Esophagus muscularis mucosa (tissue), 4 donors: ENCODE measurements at regions not wholly inside any gene's neighbourhood (a gene's known extent, or its start where the extent isn't known, plus 50 kb on each side); places are given as distances from the start of the nearest gene placed in this dataset.

Experiments
- DNase-seq: peaks from one replicate; pipeline ENCODE4 v3.0.0-alpha.2; 2017; ENCODE audit errors: extremely low spot score
- H3K27ac ChIP-seq, 4 donors: fragments of 200-600 bp; sonication (generic); replicated peaks in 1 of 4; 1 replicate in 3 of 4; 2 replicates in 1 of 4; pipeline ENCODE4 v1.5.1; 2016 to 2019; ENCODE audit warnings: mild to moderate bottlenecking in 1 of 4
- H3K27me3 ChIP-seq, 4 donors: fragments of 200-600 bp; sonication (generic); one replicate each; pipeline versions ENCODE4 v1.5.1 to v1.6.0; 2016 to 2019
- H3K36me3 ChIP-seq, 4 donors: fragments of 200-600 bp; sonication (generic); one replicate each; pipeline ENCODE4 v1.5.1; 2016 to 2019
- H3K4me1 ChIP-seq, 4 donors: fragments of 200-600 bp; sonication (generic); one replicate each; pipeline ENCODE4 v1.5.1; 2016 to 2019
- H3K4me3 ChIP-seq, 4 donors: fragments of 200-600 bp; sonication (generic); 1 replicate in 2 of 4; 2 replicates in 2 of 4; pipeline ENCODE4 v1.5.1; 2016 to 2019; ENCODE audit warnings: mild to moderate bottlenecking in 4 of 4, moderate library complexity in 1 of 4
- H3K9me3 ChIP-seq, 4 donors: fragments of 200-600 bp; sonication (generic); 1 replicate in 3 of 4; 2 replicates in 1 of 4; pipeline ENCODE4 v1.5.1; 2016 to 2019
- EP300 ChIP-seq: sonication (generic); formaldehyde crosslinking; IDR thresholded peaks from one replicate; pipeline ENCODE4 v1.6.1; 2017; ENCODE audit warnings: antibody characterized with exemption
- POLR2A ChIP-seq: fragments of 450-650 bp; IDR thresholded peaks from one replicate; pipeline ENCODE4 v1.6.1; 2017; ENCODE audit warnings: antibody characterized with exemption, moderate library complexity, mild to moderate bottlenecking, low read depth
- POLR2AphosphoS5 ChIP-seq, 2 donors: sonication (generic); formaldehyde crosslinking; IDR thresholded peaks; one replicate each; pipeline ENCODE4 v1.6.1; 2017; ENCODE audit warnings: antibody characterized with exemption in 2 of 2
- whole genome bisulfite sequencing: methylation state at CpG from one replicate; pipeline ENCODE4 v1.1.5; 2018; 5-methylcytosine and 5-hydroxymethylcytosine counted together
- intact Hi-C: fragments of 100-400 bp; cut with DNase I; formaldehyde crosslinking; loops from one replicate; pipeline ENCODE4 v1.15.1; 2023
- TF ChIP-seq, protein P1 (sequence below), 3 experiments: fragments of 200-600 bp in 2 of 3; fragments of 450-650 bp in 1 of 3; sonication (generic) in 2 of 3; IDR thresholded peaks; one replicate each; pipeline ENCODE4 v1.5.1; 2017 to 2019; ENCODE audit warnings: antibody characterized with exemption in 3 of 3, mild to moderate bottlenecking in 2 of 3, moderate library complexity in 1 of 3

GRCh38 chr2:122980671-122981070 is 1044.4 kb upstream of the CNTNAP5 start:
- peaks cover 0 to 6% (median 0%) of the 10 kb centered on the region in 4 donors for H3K9me3 ChIP-seq
- no peaks in the 10 kb centered on the region for H3K36me3 ChIP-seq
- WGBS: 55% methylated on average over 5 of the region's 5 CpGs
- no peaks in the 10 kb centered on the region for H3K4me1 ChIP-seq
- intact Hi-C loops: no loop called here
- no peak overlapping the region for H3K27ac ChIP-seq
- no peak for DNase-seq
- TF ChIP-seq, protein P1, sequence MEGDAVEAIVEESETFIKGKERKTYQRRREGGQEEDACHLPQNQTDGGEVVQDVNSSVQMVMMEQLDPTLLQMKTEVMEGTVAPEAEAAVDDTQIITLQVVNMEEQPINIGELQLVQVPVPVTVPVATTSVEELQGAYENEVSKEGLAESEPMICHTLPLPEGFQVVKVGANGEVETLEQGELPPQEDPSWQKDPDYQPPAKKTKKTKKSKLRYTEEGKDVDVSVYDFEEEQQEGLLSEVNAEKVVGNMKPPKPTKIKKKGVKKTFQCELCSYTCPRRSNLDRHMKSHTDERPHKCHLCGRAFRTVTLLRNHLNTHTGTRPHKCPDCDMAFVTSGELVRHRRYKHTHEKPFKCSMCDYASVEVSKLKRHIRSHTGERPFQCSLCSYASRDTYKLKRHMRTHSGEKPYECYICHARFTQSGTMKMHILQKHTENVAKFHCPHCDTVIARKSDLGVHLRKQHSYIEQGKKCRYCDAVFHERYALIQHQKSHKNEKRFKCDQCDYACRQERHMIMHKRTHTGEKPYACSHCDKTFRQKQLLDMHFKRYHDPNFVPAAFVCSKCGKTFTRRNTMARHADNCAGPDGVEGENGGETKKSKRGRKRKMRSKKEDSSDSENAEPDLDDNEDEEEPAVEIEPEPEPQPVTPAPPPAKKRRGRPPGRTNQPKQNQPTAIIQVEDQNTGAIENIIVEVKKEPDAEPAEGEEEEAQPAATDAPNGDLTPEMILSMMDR (IDR thresholded peaks at IDR 0.05): no peak
- TF ChIP-seq EP300: no peak
- TF ChIP-seq POLR2AphosphoS5 (IDR thresholded peaks at IDR 0.05): no peak
- no peak for TF ChIP-seq POLR2A
- H3K27me3 ChIP-seq: no peaks in the 10 kb centered on the region
- no peak overlapping the region for H3K4me3 ChIP-seq

GRCh38 chr2:122982936-122983335 is 1042.2 kb upstream of the CNTNAP5 start:
- H3K9me3 ChIP-seq: peaks cover 0 to 6% (median 0%) of the 10 kb centered on the region in 4 donors
- no peak for DNase-seq
- 75% methylated on average over 1 of the region's 1 CpG for WGBS
- H3K4me3 ChIP-seq: no peak overlapping the region
- H3K27me3 ChIP-seq: no peaks in the 10 kb centered on the region
- no peak overlapping the region for H3K27ac ChIP-seq
- no peaks in the 10 kb centered on the region for H3K4me1 ChIP-seq
- TF ChIP-seq EP300 (no peak), POLR2AphosphoS5 (IDR thresholded peaks at IDR 0.05) (no peak), POLR2A (no peak)
- TF ChIP-seq, protein P1 (IDR thresholded peaks at IDR 0.05): no peak
- intact Hi-C loops: no loop called here
- no peaks in the 10 kb centered on the region for H3K36me3 ChIP-seq

GRCh38 chr2:122988395-122989221 is 1036.5 kb upstream of the CNTNAP5 start:
- intact Hi-C loops: no loop called here
- Histone ChIP-seq H3K27me3 (no peaks in the 10 kb centered on the region), H3K4me3 (no peak overlapping the region), H3K9me3 (peaks cover 0 to 10% (median 3%) of the 10 kb centered on the region in 4 donors), H3K27ac (no peak overlapping the region), H3K4me1 (no peaks in the 10 kb centered on the region), H3K36me3 (no peaks in the 10 kb centered on the region)
- TF ChIP-seq, protein P1 (IDR thresholded peaks at IDR 0.05): no peak
- TF ChIP-seq POLR2A (no peak), POLR2AphosphoS5 (IDR thresholded peaks at IDR 0.05) (no peak), EP300 (no peak)
- peak; percentile 81 for DNase-seq
- 77% methylated on average over 5 of the region's 8 CpGs for WGBS

DNA sequence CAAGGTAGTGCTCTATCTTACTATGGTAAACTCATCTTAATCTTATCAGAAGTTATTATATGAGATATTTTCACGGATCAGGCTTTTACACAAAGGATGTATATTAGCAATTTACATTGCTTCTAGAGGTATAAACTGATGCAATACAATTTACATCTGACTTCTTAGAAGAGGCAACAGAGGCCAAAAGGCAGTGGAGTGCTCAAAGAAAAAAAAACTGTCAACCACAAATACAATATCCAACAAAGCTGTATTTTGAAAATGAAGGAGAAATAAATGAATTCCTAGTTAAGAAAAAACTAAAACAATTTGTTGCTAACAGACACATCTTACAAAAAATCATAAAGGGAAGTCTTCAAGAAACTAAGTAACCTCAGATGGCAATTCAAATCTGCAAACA is 1031.5 kb upstream of the CNTNAP5 start:
- Histone ChIP-seq H3K27ac (no peak overlapping the region), H3K4me3 (no peak overlapping the region), H3K27me3 (no peaks in the 10 kb centered on the region), H3K4me1 (no peaks in the 10 kb centered on the region), H3K36me3 (no peaks in the 10 kb centered on the region), H3K9me3 (peaks cover 0 to 14% (median 6%) of the 10 kb centered on the region in 4 donors)
- intact Hi-C loops: no loop called here
- no peak for DNase-seq
- TF ChIP-seq, protein P1 (IDR thresholded peaks at IDR 0.05): no peak
- TF ChIP-seq POLR2AphosphoS5 (IDR thresholded peaks at IDR 0.05) (no peak), EP300 (no peak), POLR2A (no peak)
- WGBS: 83% methylated on average over 1 of the region's 1 CpG
